Activated effector memory CD4-positive, alpha-beta T cell treated with Interleukin-2 at 50 U/mL for 16 hours (primary cell): ENCODE measurements at regions not wholly inside any gene's neighbourhood (a gene's known extent, or its start where the extent isn't known, plus 50 kb on each side); places are given as distances from the start of the nearest gene placed in this dataset.

Experiments used
- DNase-seq: peaks from one replicate; pipeline ENCODE4 v3.0.0-alpha.2; 2020

DNA sequence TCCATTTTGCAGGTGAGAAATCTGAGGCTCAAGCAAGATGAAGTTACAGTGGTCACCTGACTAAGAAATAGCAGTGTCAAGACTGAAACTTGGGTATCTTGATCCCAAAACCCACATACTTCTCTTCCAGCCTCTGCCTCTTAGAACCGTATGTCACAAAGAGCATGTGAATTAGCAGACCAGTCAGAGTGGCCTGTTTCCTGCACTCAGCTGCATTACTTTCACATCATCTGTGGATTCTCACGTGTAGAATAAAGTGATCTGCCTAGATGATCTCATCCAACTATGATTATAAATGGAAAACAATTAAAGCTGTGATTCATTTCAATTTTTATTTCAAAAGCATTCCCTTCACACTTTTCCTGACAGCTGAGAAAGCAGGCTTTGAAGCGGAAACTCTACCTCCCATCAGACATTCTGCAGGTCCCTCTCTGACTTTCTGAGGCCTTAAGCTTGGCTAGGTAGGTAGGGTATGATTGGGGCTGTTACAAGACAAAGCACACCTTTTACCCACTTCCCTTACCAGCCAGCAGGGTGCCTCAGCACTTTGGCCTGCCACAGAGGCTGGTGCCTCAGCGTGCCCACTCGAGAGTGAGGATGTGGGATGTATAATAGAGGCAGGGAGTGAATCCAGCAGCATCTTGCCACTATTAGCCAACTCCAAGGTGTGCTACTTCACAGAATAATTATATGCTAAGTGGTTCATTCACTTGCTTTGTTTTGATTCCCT is 70.2 kb upstream of the PDE1C start:
- DNase-seq: no peak

DNA sequence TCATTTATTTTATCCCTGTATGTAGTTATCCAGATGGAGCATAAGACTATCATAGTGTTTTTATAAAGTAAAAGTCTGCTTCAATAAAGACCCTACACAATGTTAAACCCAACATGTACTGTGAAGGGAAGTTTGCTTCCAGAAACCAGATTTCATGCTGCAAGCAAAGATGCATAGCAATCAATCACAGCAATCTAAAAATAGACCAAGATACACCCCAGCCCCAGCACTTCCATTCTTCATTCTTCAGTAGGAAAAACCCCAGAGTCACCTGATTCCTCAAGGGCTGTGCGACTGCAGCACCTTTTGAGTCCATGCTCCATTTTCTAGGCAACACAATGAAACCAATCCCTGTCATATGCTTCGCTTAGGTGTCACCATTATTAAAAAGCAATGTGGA is 66.9 kb upstream of the PDE1C start:
- DNase-seq: no peak

GRCh38 chr7:32131091-32131490 is 60.9 kb upstream of the PDE1C start:
- no peak for DNase-seq

- DNase-seq: no peak
Observed at GRCh38 chr7:32126843-32127242, 56.6 kb upstream of the PDE1C start.
